KBM-7 (cell line): ENCODE measurements at regions not wholly inside any gene's neighbourhood (a gene's known extent, or its start where the extent isn't known, plus 50 kb on each side); places are given as distances from the start of the nearest gene placed in this dataset.
A peak's percentile ranks its signal among the peaks of the same experiment; 100 is the strongest.
"Not testable (repeated sequence)": the region's sequence is repeated elsewhere in the genome, so short reads cannot be mapped to it uniquely, and the experiment has no call there.

ENCODE experiments used
- DNase-seq: peaks from one replicate; pipeline ENCODE4 v3.0.0-alpha.2; 2015
- in situ Hi-C: fragments of 300-500 bp; cut with MboI; formaldehyde crosslinking; loops from 2 replicates; pipeline ENCODE4 v1.14.3; 2020; ENCODE audit warnings: low sequenced_read_pairs, low pct_unique_long_range_greater_than_20kb, mixed read lengths

DNA sequence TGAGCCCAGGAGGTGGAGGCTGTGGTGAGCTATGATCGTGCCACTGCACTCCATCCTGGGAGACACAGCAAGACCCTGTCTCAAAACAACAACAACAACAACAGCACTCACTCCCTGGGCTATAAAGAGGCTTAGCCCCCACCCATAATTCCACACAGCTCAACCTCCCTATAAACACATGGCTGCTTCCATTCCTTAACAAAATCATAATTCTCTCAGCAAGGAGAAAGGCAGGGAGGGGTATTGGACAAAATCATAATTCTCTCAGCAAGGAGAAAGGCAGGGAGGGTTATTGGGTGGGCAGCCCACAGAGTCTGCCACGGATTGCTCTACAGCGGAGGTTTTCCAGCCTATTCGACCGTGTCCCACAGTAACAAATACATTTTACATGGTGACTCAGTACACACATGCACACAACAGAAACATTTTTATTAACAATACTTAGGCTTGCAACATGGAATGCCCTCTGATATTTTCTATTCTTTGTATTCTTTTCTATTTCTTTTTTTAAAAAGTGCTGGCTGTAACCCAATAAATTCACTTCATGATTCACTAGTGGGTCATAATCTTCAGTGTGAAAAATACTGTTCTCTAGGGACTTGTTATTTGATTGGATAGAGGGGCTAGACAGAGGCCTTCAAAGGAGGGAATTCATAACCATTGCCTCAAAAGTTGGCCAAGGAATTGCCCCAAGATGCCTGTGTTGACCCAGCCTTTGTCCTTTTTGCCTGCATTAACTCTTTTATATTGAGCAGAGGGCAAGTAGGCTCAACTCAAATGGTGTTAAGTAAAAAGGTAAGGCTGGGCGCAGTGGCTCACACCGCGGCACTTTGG is 50.6 kb upstream of the ZMYND8 start:
- in situ Hi-C loops = no loop called here
- no peak for DNase-seq

DNA sequence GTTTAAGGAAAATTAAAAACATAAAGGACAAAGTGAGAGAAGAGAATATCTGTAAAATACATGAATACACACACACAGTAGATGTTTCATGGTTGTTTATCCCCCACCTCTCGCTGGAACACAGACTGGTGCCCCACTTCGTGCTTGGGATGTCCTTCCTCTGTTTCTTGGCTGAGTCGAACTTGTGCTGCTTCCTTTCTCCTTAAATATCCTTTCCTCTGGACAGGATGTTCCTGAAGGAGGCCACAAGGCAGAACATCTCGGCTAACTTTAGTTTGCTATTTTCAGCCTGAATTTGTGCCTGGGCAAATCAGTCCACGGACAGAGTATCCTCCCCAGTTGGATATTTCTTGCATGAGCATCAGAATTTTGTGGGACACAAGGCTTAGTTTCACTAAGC is 54.7 kb upstream of the ZMYND8 start:
- in situ Hi-C loops = no loop called here
- DNase-seq = no peak

DNA sequence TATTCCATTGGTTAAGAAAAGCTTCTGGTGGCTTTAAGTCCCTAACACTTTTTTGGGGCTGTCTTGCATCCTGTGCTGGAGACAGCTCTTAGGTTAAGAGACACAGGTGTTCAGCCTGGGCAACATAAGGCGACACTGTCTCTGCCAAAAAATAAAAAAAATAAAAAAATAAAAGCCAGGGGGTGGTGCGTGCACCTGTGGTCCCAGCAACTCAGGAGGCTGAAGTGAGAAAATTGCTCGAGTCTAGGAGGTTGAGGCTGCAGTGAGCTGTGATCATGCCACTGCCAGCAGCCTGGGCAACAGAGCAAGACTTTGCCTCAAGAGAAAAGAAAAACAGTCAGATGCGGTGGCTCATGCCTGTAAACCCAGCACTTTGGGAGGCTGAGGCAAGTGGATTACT is 55.6 kb upstream of the ZMYND8 start:
- in situ Hi-C loops = no loop called here
- no peak for DNase-seq

DNA sequence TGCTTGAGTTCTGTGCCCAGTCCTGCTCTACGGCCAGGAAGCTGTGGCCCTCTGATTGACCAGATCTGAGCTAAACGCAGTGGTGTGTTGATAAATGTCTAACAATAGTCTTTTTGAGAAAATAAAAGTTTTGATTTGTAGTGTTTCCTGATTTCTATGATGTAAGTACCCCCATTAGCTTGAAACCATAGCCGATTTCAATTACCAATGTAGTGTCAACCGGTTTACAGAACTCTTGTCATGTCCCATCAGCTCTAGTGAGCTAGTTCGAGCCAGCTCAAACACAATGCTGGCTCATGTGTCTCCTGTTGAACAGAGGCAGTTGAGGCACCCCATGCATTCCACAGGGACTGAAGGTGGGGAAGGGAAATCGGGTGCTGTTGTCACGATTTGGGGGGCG is 56.7 kb upstream of the ZMYND8 start:
- no peak for DNase-seq

DNA sequence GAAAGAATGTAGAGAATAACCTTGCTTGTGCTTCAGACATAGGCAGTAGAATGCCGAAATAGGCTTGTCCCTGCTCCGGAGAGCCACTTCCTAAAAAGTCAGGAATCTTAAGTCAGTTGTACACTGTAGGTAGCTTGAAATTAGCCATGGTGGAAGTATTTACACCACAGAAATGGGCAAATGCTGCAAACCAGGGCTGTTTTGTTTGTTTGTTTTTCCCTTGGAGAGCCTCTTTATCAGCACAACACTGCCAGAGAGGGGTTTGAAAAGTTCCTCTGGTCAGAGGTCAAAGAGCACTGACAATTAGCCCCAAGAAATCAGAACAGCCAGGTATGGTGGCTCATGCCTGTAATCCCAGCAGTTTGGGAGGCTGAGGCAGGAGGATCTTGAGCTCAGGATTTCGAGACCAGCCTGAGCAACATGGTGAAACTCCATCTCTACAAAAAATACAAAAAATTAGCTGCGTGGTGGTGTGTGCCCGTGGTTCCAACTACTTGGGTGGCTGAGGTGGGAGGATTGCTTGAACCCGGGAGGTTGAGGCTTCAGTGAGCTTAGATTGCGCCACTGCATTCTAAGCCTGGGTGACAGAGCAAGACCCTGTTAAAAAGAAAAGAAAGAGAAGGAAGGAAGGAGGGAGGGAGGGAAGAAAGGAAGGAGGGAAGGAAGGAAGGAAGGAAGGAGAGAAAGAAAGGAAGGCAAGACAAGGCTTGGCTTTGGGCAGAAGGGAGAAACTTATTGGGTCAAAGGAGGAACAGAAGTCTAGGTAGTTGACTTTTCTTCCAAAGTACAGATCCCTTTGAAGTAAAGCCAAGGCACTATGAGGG is 61.0 kb upstream of the ZMYND8 start:
- DNase-seq = no peak

More for the DNA sequence above, 56.7 kb upstream of the ZMYND8 start:
- in situ Hi-C loops = no loop called here

DNA sequence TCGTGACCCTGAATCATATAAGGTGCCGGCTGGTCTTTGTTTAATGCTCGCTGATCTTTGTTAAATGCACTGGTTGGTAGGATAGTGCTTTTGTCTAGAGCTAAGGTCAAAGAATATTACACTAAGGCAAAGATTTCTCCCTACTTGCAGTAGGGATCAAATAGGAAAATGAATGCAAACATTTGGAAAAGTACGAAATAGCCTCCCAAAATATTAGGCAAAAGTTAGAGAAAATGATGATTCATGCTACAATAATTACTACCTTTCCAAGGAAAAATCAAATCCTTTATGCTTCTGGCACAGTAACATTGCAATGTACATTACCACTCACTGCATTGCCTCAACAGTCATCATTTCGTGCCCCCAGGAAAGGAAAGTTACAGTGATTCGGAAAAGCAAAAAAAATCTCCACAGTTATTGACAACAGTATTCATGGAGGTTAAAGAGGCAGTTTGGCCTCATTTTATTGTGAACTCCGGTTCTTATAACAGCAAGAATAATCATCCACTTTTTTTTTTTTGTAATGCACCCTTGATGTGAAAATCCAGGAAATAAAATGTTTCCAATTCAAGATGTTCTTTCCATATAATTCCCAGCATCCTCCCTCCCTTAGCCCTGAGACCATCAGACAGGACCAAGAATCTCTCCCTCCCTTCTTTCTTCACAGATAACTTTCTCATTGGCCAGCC is 61.7 kb upstream of the ZMYND8 start:
- DNase-seq = no peak
- in situ Hi-C loops = no loop called here

More for the DNA sequence above, 61.0 kb upstream of the ZMYND8 start:
- in situ Hi-C loops = no loop called here

DNA sequence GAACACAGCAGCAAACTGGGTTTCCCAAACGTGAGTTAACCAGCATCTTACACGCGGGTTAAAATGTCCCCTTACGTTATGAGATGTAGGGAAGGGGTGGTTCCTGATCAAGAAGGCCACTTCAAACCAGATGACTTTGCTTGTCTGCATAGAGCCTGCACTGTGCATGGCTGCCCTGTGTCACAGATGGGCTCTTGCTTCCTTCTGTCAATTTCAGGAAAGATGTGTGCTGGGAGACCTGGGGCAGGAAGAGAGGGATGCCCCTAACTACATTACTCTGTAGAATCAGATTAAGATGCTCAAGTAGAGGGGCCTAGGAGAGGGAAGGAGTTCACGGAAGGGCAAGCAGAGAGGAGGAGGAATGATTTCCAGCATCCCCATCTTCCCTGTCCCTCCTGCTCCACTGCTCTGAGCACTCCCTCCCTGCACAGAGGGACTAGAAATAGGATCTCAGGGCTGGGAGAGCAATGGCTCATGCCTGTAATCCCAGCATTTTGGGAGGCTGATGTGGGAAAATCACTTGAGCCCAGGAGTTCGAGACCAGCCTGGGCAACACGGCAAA is 63.5 kb upstream of the ZMYND8 start:
- in situ Hi-C loops = no loop called here
- no peak for DNase-seq

DNA sequence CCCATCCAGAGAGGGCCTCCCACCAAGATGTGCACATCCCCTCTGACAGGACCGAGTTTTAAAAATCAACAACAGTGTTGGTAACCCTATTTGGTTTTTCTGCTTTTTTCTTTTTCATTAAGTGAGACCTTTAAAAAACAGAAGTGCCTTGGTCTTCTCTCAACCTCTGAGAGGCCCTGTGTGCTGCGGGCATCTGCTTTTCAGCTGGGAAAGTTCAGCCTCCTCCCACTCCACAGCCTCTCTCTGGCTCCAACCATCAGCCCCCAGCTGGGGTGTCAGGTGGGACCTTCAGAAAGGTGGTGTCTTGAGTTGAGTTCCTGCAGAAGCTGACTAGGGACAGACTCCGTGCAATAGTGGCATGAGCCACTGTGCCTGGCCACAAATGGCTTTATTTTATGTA is 64.6 kb upstream of the ZMYND8 start:
- no peak for DNase-seq
- in situ Hi-C loops = no loop called here

DNA sequence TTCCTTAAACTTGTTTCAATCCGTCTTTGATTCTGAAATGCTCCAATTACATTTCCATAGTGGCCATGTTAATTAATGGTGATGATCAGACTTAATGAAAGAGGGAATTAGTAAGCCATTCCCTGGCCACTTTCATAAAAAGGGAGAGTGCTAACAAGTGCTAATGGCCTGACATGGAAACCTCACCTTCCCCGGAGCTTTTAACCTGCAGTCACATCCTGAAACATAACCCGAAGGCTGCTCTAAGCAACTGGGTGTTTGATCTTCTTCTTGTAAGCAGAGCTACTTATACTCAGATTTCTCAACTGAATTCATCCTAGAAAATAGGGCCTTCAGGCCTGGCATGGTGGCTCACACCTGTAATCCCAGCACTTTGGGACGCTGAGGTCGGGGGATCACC is 67.1 kb upstream of the ZMYND8 start:
- in situ Hi-C loops = no loop called here
- DNase-seq = no peak

DNA sequence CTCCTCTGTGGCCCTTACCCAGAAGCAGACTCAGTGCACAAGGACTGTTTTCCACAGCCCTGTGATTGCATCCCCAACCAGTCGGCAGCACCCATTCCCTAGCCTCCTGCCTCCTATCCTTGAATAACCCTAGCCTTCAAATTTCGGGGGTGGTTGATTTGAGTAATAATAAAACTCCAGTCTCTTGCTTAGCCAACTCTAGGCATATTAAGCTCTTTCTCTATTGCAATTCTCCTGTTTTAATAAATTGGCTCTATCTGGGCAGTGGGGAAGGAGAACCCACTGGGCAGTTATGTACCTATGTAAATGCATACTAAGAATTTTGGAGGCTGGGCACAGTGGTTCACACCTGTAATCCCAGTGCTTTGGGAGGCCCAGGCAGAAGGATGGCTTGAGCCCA is 70.6 kb upstream of the ZMYND8 start:
- in situ Hi-C loops = no loop called here
- DNase-seq = no peak

DNA sequence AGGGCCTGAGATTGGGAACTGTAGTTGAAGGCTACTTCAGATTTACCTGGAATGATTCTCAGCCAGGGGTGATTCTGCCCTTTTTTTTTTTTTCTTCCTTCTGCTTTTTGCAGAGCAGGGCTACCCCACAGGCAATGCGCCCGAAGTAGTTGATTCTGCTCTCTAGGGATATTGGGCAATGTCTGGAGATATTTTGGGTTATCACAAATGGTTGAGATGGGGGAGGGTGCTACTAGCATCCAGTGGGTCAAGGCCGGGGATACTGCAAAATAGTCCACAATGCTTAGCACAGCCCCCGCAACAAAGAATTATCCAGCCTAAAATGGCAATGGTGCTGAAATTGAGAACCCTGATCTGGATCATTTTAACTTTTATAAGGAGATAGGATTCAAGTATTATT is 71.2 kb upstream of the ZMYND8 start:
- in situ Hi-C loops = no loop called here
- DNase-seq = no peak

DNA sequence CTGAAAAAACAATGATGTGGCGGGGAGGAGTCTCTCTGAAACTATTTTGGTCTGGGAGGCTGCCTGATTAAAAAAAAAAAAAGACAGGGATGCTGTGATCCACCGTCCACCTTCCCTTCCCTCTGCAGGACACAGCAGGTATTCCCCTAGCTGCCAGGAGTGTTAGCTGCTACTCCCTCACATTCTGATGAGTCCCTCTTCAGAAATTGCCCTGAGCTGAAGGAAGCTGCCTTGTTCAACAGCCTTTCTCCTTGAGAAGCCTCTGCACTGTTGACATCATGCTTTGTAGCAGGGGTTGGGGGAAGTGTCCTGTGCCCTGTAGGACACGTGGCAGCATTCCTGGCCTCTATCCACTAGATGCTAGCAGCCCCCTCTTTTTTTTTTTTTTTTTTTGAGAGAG is 71.7 kb upstream of the ZMYND8 start:
- in situ Hi-C loops = no loop called here
- no peak for DNase-seq

DNA sequence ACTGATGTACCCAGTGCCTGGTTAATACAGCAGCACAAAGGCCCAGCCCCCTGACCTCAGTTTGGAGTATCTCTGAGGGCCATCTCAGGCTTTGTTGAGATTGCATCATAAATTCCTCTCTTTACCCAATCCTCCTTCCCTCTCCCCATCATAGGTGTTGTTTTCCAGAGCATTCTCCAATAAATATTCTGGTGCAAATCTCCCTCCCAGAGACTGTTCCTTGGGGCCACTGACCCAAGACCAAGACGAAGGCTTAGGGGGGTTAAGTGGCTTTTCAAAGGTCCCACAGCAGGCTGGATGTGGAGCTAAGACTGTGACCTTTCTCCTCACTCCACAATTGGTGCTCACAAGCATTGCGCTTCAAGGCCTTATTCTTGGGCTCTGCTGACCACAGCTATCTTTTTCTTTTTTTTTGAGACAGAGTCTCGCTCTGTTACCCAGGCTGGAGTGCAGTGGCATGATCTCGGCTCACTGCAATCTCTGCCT is 72.4 kb upstream of the ZMYND8 start:
- no peak for DNase-seq
- in situ Hi-C loops = no loop called here

DNA sequence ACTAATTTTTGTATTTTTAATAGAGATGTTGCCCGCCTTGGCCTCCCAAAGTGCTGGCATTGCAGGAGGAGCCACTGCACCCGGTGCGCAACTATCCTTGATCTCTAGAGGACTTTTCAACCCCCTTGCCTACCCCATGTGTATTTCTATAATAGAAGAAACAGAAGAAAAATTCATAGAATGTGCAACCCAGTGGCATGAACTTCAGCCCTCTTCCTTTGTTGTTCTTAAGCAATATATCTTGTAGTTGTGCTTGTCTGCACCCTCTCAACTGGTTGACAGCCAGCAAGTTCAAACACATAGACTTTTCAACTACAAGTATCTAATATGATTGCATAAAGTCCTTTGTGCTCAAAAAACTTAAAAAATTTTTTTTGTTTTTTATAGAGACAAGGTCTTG is 72.3 kb upstream of the NCOA3 start:
- in situ Hi-C loops = no loop called here
- DNase-seq = no peak

DNA sequence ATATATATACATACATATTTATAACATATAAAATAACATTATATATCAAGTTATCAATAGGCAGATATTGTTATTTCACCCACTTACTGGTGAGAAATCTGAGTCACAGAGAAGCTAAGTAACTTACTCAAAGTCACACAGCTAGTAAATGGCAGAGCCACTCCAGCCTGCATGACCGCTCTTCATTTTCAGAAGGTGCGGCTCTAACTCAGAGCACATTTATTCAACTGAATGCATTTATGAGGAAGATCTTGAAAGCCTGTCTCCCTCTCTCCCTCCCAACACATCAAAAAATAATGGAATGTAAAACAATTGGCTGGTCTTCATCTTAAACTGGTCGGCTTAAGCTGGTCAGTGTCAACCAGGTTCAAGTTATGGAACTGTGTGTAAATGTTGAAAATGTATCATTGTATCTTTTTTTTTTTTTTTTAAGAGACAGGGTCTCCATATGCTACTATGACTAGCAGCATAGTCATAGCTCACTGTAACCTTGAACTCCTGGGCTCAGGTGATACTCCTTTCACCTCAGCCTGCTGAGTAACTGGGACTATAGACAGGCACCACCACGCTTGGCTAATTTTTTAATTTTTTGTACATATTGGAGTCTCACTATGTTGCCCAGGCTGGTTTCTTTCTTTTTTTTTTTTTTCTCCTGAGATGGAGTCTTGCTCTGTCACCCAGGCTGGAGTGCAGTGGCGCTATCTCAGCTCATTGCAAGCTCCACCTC is 70.7 kb upstream of the NCOA3 start:
- no peak for DNase-seq

DNA sequence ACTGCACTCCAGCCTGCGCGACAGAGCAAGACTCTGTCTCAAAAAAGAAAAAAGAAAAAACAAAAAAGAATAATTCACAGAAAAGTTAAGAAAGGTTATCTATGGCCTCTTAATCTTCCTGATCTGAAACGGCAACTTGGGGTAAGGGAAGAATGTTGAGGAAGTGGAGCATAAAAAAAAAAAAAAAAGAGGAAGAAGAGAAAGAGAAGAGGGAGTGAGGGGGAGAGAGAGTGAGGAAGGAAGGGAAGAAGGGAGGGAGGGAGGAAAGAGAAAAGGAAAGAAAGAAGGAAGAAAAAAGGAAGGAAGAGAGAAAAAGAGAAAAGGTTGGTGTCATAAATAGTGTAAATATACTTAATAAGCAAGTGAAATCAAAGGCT is 68.9 kb upstream of the NCOA3 start:
- in situ Hi-C loops = no loop called here
- peak; percentile 58 for DNase-seq

More for the DNA sequence above, 70.7 kb upstream of the NCOA3 start:
- in situ Hi-C loops = no loop called here

DNA sequence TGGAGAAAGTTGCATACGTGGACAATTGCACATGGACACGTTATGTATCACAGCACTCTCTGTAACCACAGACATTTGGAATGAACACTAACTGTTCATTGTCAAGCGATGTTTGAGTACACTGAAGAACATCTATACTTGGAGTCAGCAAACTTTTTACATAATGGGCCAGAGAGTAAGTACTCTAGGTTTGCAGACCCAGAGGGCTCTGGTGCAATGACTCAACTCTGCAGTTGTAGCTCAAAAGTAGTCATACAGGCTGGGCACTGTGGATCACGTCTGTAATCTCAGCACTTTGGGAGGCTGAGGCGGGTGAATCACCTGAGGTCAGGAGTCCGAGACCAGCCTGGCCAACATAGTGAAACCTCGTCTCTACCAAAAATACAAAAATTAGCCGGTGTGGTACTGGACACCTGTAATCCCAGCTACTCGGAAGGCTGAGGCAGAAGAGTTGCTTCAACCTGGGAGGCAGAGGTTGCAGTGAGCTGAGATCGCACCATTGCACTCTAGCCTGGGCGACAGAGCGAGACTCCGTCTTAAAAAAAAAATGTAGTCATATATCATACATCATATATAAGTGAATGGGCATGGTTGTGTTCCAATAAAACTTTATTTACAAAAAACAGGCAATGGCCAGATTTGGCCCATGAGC is 67.4 kb upstream of the NCOA3 start:
- in situ Hi-C loops, DNase-seq: not testable (repeated sequence)
